Mesodermal cell (in vitro differentiated cells): ENCODE measurements at regions not wholly inside any gene's neighbourhood (a gene's known extent, or its start where the extent isn't known, plus 50 kb on each side); places are given as distances from the start of the nearest gene placed in this dataset.

ENCODE experiments used
- H3K27ac ChIP-seq: 2 replicates; pipeline ENCODE4 v1.7.0; 2013; ENCODE audit warnings: mild to moderate bottlenecking, low read depth, low read length, moderate library complexity; ENCODE audit not compliant: severe bottlenecking
- H3K36me3 ChIP-seq: 2 replicates; pipeline ENCODE4 v1.7.1; 2013; ENCODE audit warnings: mild to moderate bottlenecking, low read length, moderate library complexity; ENCODE audit not compliant: control insufficient read depth, insufficient read depth
- H3K4me1 ChIP-seq: one replicate; pipeline ENCODE4 v1.7.1; 2013; ENCODE audit warnings: mild to moderate bottlenecking, low read length; ENCODE audit not compliant: insufficient read depth, control insufficient read depth, poor library complexity, severe bottlenecking
- H3K4me3 ChIP-seq: 2 replicates; pipeline ENCODE4 v1.7.0; 2013; ENCODE audit warnings: low read length, control low read depth, mild to moderate bottlenecking; ENCODE audit not compliant: insufficient read depth, poor library complexity, severe bottlenecking; ENCODE audit errors: extremely low read depth
- H3K9me3 ChIP-seq: 2 replicates; pipeline ENCODE4 v1.7.1; 2013; ENCODE audit warnings: mild to moderate bottlenecking, low read length, moderate library complexity; ENCODE audit not compliant: control insufficient read depth
- WGBS, 2 experiments: methylation state at CpG; one replicate each; pipeline ENCODE4 v1.1.5; 2013; ENCODE audit warnings: missing lambda C conversion rate in 2 of 2; ENCODE audit not compliant: insufficient coverage in 2 of 2; 5-methylcytosine and 5-hydroxymethylcytosine counted together

DNA sequence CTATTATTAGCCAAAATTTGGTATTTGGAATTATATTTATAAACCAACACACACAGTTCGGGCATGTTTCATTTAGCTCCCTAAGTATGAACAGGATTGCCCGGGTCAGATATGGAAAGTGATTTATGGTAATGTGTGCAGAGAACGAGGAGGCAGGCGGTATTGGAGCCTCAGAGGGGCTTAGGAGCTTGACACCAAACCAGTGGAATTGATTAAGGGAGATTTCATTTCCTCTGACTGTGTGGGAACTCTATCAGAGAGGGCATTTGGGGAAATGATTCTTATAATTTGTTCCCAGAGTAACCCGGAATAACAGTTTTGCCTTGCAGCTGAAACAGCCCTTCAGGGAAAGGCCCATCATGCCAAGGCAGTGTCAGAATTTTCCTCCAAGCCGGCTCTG lies 115.1 kb upstream of the SPTLC3 start:
- Histone ChIP-seq H3K4me1 (peaks cover 6% of the 10 kb centered on the region), H3K27ac (no peak overlapping the region), H3K9me3 (no peaks in the 10 kb centered on the region), H3K36me3 (no peaks in the 10 kb centered on the region), H3K4me3 (no peak overlapping the region)
- 100% methylated on average over 2 to 4 of the region's 6 CpGs for WGBS, 2 experiments

DNA sequence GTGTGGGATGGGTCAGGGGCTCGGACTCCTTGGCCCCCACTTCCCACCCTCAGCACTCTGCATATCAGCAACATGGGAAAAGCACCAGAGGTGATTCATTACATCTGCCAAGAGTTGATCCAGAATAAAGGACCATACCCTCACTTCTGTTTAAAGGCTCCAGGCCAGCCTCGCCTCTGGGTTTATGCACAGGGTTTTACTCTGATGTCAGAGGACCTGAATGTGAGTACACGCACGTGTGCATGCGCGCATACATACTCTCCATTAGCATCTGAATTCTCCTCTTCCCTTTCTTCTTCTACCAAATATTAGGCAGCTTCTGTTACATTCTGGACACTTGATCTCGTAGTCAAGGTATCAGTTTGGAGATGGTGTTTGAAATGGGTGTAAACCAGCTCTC lies 114.7 kb upstream of the SPTLC3 start:
- WGBS, 2 experiments = 97 to 100% methylated on average over 5 to 6 of the region's 7 CpGs
- Histone ChIP-seq H3K4me3 (no peak overlapping the region), H3K4me1 (peaks cover 6% of the 10 kb centered on the region), H3K36me3 (no peaks in the 10 kb centered on the region), H3K9me3 (no peaks in the 10 kb centered on the region), H3K27ac (no peak overlapping the region)

DNA sequence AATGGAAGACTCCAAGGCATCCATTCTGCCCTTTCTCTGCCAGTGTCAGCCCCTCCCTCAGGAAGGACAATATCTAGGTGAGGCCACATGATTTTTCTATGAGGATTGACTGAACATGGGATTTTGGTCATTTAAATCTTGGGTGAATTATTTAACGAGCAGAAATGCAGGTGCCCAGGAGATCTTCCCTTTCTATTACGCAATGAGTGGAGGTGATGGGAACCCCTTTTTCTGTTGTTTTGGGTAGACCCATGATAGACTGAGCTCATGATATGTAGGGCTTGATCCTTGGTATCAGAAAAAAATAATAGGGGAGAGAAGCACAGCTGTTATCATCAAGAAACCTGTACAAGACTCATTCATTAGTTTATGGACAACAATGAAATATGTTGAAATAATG lies 112.6 kb upstream of the SPTLC3 start:
- H3K4me3 ChIP-seq = no peak overlapping the region
- no peaks in the 10 kb centered on the region for H3K36me3 ChIP-seq
- no peak overlapping the region for H3K27ac ChIP-seq
- WGBS, 2 experiments = 92 to 95% methylated on average over 2 of the region's 2 CpGs
- no peaks in the 10 kb centered on the region for H3K9me3 ChIP-seq
- H3K4me1 ChIP-seq = peaks cover 6% of the 10 kb centered on the region

DNA sequence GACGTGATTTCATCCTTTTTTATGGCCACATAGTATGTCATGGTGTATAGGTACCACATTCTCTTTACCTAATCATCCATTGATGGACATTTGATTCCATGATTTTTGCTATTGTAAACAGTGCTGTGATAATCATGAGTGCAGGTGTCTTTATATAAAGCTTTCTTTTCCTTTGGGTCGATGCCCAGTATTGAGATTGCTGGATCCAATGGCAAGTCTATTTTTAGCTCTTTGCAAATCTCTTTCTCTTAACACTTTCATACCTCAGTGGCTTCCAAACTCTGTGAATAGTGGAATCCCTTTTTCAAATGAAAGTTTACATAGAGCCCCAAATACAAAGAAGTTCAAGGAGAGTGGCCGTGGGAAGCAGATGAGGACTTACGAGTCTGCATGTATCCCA lies 105.8 kb upstream of the SPTLC3 start:
- Histone ChIP-seq H3K27ac (no peak overlapping the region), H3K4me1 (no peaks in the 10 kb centered on the region), H3K4me3 (no peak overlapping the region), H3K9me3 (no peaks in the 10 kb centered on the region), H3K36me3 (no peaks in the 10 kb centered on the region)
- WGBS, 2 experiments = 90 to 100% methylated on average over 1 to 2 of the region's 4 CpGs

DNA sequence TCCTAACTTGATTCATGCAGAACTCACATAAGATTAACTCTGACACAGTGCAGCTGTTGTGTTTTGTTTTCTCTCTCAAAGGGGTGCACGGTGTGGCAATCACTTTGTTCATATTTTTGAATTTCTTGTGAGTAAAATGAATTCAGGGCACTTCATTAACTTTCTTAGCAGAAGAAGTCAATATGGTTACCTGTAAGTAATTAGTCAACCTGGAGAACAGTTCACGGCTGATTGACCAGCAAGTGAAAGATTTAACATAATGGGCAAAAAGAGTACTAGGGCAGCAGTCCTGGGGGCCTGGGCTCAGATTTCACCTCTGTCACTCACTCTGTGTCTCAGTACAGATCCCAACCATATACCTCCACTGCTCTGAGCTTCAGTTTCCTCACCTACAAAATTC lies 102.4 kb upstream of the SPTLC3 start:
- H3K36me3 ChIP-seq = no peaks in the 10 kb centered on the region
- no peaks in the 10 kb centered on the region for H3K9me3 ChIP-seq
- H3K4me3 ChIP-seq = no peak overlapping the region
- WGBS, 2 experiments = 90% methylated on average over 1 of the region's 2 CpGs; no CpG with 5 or more reads in 1 of the 2 experiments
- H3K4me1 ChIP-seq = no peaks in the 10 kb centered on the region
- no peak overlapping the region for H3K27ac ChIP-seq

DNA sequence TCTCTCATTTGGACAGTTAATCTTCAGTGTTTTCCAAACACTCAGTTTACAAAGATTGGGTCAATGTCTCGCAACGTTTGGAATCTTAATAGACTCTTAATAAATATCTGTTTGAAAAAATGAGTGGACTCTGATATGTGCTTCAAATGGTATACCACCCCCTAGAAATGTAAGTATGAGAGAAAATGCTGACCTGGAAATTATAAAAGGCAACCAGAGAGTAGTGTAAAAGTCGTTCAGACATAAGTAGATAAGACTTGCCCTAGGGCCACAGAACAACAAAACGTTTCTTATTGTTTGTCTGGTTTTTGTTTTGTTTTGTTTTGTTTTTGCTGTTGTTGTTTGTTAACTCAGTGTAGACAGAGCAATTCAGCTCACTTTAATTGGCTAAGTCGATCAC lies 97.4 kb upstream of the SPTLC3 start:
- peaks cover 22% of the 10 kb centered on the region for H3K4me1 ChIP-seq
- no peak overlapping the region for H3K4me3 ChIP-seq
- WGBS, 2 experiments = 65 to 93% methylated on average over 2 of the region's 5 CpGs
- no peak overlapping the region for H3K27ac ChIP-seq
- H3K9me3 ChIP-seq = no peaks in the 10 kb centered on the region
- no peaks in the 10 kb centered on the region for H3K36me3 ChIP-seq

DNA sequence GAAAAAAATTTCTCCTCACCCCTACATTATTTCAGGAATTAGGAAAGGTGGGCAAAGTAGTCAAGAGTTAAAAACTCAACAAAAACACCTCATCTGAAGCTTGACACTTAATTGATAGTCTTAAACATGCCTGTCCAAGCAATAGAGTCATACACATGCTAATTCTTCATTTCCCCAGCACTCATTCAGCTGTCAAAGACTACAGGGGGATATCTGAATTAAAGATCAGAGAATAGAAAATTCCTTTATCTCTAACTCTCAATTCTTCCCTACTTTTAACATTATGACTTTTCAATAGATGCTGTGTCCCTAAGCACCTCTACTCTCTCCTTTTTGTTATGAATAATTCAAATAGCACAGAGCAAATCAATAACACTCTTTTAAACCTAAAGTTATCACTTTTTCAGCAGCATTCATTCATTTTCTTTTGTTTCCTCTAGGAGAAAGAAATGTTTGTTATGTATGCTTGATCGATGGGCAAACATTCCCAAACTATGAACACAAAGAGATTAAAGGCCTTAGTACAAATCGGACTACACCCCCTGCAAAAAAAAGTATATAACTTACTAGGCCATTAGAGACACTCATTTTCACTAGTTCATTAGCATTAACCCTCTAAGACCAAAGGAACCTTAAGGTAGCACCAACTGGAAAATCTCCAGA lies 94.9 kb upstream of the SPTLC3 start:
- H3K4me1 ChIP-seq = peaks cover 31% of the 10 kb centered on the region
- H3K36me3 ChIP-seq = no peaks in the 10 kb centered on the region
- no CpG with 5 or more reads among the region's 2 CpGs for whole genome bisulfite sequencing, 2 experiments
- H3K4me3 ChIP-seq = no peak overlapping the region
- H3K9me3 ChIP-seq = no peaks in the 10 kb centered on the region
- H3K27ac ChIP-seq = no peak overlapping the region

DNA sequence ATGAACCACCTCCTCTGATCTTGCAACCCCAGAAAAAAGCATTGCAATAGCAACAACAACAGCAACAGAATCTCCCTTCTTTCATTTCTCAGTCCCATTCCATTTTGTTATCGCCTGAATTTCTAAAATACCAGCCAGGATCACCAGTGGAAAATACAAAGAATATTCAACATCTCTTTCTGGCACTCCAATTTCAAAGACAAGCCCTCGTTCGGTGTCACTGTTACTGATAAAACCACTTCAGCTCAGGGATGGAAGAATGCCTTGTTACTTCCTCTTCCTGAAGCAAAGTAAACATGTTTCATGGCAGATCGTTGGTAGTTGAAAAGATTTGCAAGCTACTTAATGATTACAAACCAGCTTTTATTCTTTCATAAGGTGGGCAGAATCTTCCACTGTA lies 94.0 kb upstream of the SPTLC3 start:
- Histone ChIP-seq H3K9me3 (no peaks in the 10 kb centered on the region), H3K4me1 (peaks cover 31% of the 10 kb centered on the region), H3K4me3 (no peak overlapping the region), H3K36me3 (no peaks in the 10 kb centered on the region), H3K27ac (no peak overlapping the region)
- 75 to 86% methylated on average over 1 to 3 of the region's 4 CpGs for WGBS, 2 experiments

DNA sequence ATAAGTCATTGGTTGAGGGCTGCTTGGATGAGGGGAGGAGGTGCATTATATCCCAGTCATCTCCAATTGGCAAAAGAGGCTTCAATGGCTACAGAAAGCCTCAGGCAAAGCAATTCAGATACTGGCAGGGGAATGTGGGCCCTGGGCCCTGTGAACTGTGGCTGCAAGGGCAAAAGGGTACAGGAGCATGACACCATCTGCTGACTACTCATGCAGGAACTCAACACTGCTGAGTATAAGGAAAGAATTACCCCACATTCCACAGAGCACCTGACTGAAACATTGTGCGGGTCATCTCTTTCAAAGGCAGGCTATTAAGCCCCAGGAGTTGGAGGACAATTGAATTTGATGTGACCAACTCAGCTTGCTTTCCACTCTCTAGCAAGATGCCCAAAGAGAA lies 92.1 kb upstream of the SPTLC3 start:
- no peaks in the 10 kb centered on the region for H3K36me3 ChIP-seq
- H3K4me1 ChIP-seq = peaks cover 31% of the 10 kb centered on the region
- H3K4me3 ChIP-seq = no peak overlapping the region
- H3K9me3 ChIP-seq = no peaks in the 10 kb centered on the region
- 78% methylated on average over 1 of the region's 1 CpG; no CpG with 5 or more reads in 1 of the 2 experiments for WGBS, 2 experiments
- H3K27ac ChIP-seq = peak overlapping the region; percentile 37

DNA sequence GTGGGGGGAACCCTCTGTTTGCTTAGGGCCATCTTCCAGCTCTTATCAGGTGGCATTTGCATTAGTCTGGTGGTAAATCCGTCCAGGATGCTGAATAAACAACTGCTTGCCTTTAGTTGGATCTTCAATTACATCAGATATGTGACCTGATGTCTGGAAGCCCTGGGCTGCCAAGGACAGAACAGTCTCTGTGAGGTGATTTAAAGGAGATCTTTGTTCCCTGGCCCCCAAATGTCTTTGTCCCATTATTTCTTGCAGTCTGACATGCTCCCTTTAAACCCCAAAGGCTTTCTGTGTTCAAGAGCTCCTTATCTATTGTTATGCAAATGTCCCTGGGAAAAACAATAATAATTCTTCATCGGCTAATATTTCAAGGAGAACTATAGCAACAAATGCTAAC lies 84.6 kb upstream of the SPTLC3 start:
- Histone ChIP-seq H3K36me3 (no peaks in the 10 kb centered on the region), H3K4me3 (no peak overlapping the region), H3K9me3 (no peaks in the 10 kb centered on the region), H3K27ac (peak overlapping the region; percentile 41), H3K4me1 (peaks cover 46% of the 10 kb centered on the region)
- 50% methylated on average over 1 of the region's 2 CpGs; no CpG with 5 or more reads in 1 of the 2 experiments for WGBS, 2 experiments

DNA sequence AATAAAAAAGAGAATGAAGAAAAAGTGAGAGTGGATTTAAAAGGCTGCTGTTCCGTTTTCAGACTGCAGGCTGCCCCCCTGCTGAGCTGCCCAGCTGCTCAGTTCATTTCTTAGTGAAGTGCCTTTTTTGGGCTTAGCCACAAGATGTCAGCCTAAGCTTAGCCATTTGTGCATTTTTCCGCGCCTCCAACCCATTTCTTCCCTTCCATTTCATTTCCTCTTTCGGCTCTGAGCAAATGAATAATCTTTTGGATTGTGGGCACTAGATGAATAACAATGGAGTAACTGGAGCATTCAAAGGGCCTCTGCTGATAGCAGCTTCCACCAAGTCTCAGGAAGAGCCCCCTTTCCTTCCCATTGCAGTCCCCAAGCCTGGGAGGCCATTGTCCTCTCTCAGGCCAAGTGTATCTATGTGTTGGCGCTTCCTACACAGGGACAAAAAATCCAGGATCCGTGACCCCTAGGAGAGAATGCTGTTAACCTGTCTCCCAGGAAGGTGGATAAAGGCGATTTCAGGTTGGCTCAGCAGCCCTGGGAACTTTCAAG lies 83.5 kb upstream of the SPTLC3 start:
- no peaks in the 10 kb centered on the region for H3K9me3 ChIP-seq
- no peak overlapping the region for H3K4me3 ChIP-seq
- peaks cover 55% of the 10 kb centered on the region for H3K4me1 ChIP-seq
- 36 to 46% methylated on average over 3 to 4 of the region's 7 CpGs for WGBS, 2 experiments
- no peaks in the 10 kb centered on the region for H3K36me3 ChIP-seq
- H3K27ac ChIP-seq = no peak overlapping the region
